ENCODE measurements at regions not wholly inside any gene's neighbourhood (a gene's known extent, or its start where the extent isn't known, plus 50 kb on each side); places are given as distances from the start of the nearest gene placed in this dataset.

DNA sequence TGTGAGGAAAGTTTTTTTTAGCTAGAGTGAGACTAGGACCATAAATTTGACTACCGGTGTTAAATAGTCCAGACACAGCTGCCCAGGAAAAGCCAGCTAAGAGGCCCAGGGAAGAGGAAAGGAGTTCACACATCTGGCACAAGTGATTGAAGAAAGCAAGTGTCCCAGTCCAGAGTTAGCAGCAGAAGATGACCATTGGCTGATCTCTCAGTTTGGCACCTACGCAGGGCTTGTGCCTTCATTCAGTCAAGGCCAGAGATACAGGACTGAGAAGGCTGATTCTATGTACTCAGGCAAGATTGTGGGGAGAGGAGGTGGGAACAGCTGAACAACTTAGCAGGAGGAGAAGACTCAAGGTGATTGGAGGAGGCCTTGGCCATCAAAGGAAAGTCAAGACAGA lies 575.0 kb upstream of the KLF12 start:
- no peak for DNase-seq

DNA sequence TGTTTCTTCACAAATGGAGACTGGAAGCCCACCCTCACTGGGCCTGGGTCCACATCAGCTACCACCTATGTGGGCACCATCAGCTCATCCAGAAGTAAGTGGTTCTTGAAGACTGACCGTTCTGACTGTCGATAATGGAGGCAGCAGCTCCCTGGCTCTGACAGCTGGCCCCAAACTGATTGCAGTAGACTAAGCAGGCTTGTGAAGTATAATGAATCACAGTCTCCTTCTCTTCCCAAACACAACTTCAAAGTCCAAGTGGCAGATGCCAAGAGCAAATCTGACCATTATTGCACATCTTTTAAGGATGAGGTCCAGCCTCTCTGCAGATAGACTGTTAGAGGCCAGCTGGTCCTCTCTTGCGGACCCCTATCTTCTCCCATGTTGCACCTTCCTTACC lies 574.4 kb upstream of the KLF12 start:
- no peak for DNase-seq

DNA sequence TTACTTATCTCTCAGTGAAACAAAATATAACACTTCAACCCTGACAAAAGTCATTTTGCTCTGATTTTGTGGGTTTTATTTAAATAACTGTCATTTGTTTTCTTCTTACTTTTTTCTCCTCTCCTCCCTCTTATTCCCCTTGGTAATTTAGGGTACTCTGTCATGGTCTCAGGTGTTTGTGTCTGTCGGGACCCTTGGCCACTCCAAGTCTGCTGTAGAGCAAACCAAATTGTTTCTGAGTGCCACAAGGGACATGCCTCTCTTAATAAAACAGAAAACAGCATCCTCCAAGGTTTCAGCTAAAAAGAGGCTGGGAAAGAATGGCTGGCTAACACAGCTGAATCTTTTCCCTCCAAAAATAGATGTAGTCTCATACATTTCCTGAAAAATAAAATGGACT lies 573.1 kb upstream of the KLF12 start:
- no peak for DNase-seq

DNA sequence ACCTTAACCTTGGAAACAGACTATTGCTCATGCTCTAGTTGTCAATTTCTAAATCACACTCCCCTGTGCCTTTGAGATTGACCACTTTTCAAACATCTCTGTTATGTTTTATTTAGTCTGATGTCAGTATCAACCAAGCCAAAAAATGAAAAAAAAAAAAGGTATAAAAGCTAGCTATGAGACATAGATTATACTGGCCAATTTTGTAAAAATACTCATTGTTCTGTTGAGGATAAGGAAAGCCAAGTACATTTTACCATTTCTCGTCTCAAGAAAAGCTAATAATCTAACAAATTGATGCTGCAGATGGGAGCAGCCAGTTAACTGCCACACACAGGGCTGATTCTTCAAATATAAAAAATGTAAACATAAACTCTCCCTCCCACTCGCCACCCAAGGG lies 572.6 kb upstream of the KLF12 start:
- no peak for DNase-seq

DNA sequence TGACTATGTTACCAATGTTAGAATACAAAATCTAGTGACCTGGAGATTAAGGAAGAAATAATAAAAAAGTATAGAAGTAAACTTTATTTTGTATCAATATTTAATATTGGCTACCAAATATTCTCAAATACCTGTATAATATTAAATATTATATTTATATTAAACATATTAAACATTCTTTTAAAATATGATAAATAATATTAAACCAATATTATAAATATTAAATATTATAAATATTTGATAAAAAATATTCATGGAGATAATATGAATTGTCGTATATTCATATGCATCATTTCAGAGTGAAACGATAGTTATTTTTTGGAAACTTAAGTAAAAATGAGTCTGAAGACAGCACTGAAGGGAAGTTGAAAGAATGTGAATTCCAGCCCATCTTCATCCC lies 571.2 kb upstream of the KLF12 start:
- no peak for DNase-seq

DNA sequence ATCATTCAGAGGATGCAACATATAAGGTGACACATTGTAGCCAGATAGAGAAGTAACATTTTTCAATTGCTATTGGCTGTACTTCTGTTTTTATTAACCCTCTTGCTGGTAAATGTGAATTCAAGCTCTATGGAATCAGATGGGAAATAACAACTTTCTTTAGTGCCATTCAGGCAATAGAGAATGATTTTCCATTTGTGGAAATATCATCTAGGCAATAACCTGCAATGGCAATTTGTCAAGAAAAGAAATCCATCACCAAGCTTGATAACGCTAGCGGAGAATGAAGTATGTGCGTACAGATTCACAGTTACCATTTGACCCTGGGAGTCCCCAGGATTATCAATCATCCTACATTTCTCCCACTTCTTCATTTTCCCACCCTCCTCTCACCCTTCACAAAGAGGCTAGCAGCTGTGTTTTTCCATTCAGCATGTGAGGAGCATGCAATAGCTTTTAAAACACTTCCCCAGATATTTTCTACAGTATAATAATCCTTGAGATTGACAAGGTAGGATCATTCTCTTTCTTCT lies 569.7 kb upstream of the KLF12 start:
- no peak for DNase-seq

DNA sequence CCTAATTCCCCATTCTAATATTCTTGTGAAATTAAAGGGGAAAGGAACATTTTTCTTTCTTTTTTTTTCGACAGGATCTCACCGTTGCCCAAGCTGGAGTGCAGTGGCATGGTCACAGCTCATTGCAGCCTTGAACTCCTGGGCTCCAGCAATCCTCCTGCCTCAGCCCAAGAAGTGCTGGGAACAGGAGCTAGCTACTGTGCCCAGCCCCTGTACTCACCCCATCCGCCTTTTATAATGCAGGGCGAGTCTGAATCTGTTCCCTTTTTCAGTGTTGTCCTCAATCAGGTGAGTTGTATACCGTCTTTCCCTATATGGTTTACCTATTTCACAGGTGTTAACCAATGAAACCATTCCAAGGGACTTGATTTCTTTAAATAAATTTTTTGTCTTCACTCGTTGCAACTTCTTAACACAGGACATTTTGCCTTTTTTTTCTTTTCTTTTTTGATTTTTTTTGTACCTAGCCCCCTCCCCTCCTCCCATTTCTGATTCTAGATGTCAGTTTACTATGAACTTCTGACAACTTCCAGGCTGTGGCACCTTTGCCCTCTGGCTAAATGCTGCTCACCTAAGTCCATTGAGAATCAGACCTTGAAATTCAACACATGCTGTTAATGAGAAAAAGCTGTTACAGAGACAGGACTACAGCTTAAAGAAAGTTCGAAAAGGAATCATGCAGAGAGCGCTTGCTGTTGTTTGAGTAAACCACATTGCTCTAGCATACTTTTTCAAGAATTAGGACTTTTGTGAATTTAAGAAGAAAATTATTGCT lies 562.1 kb upstream of the KLF12 start:
- DNase-seq, result no peak

DNA sequence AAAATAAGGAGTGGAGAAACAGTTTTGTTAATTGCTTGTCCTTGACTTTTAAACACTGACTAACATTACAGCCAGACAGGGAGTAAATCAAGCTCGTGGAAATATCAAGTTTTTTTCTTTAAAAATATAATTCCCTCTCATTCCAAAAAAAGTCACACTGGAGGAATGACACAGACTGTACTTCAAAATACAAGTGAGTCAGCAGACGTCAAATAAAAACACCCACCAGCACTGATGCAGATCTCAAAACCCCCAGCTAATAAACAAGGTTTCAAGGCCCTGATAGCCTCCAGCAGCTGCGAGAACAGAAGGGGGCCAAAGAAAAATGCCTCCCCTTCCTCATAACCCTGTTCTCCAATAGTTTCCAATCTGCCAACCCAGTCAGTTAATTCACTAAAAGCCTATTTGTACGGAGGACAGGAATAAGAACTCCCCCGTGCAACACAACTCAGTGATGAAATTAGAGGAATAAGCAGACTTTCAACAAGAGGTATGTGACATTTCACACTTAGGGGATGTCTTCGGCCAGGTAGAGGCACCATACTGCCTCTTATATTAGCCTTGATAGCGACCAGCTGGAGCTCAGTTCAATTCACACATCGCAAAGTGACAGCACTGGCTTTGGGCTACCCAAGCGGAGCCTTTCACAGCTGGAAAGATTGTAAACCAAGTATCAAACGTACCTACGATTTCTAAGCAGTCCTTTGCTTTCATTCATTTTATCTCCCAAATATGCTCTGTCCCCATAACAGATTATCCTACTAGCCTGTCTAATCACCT lies 561.0 kb upstream of the KLF12 start:
- no peak for DNase-seq

DNA sequence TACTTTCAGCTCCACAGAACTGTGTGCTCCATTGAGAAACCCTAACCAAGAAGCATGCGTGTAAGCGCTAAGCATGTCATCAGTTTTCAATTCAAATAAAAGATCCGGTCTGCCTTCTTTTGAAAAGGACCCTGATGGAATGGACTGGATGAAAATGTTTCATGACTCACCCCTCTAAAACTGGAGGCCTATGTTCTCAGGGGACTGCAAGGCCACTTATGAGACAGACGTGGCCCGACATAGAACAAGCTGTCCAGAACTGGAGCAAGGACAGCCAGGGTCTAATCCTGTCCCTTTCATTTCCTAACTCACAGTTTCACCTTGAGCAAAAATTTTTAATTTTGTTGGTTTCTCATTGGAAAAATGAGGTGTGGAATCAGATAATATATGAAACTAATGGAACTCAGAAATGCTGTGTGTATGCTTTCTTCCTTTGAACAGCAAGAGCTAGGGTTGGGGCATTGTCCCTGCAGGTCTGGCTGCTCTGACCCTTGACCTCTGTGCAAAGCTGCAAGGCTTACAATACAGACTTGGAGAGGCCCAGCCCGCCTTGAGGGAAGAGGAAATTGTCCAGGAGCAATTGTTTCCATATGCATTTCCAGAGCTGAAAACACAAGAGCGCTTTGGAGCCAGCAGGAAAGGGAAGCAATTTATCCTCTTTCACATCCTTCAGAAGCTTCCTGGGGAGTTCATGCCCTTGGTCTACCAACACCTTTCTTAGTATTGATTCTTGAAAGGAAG lies 553.4 kb upstream of the KLF12 start:
- no peak for DNase-seq

DNA sequence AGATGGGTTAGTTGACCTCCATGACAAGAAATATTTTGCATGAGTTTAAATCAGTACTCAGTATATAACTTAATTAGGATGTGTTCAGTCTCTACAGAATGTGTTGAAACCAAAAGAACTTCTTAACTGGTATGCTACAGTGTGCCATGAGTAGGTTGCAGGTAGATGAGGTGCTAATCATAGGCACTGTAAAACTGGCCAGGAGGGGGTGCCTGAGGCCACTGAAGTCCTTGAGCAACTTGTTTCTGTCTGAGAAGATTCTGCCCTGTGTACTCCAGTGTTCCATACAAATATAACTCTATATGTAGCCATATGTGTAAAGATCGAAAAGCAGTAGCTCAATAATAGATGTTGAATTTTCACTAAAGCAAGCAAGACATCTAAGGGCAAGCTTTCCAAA lies 549.2 kb upstream of the KLF12 start:
- DNase-seq, result no peak

DNA sequence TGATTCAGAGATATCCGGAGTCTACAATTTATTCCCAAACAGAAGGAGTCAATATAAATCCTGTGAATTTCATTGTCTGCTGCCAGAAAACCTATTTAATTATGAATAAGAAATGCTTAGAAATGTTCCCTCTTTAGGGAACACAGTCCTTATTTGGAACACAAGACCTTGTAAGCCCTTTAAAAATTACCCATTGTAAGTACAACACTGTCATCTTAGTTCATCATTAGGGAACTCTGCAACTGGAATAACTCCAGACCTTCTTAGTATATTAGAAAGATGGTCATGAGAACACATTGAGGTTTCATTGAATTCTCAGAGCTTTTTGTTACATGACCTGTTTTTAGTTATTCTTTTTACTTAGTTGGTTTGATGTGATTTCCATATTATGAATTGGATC lies 548.5 kb upstream of the KLF12 start:
- DNase-seq, result no peak

DNA sequence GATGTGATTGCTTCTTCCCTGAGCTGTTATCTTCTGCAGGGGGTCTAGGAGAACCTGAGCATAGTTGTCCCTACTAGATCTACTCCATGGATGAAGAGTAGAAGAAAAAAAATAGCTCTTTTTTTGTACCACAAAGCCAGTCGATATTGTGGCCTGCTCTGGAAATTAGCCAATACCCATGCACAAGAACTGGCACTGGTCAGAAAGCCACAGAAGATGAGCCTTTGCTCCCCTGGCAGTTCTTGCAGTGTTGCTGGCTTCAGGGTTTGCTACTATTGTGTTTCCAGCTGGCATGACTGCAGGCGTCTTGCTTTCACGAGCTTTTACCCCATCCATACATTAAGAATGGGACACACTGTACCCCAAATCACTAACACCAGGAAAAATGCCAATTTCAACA lies 547.7 kb upstream of the KLF12 start:
- DNase-seq, result no peak

DNA sequence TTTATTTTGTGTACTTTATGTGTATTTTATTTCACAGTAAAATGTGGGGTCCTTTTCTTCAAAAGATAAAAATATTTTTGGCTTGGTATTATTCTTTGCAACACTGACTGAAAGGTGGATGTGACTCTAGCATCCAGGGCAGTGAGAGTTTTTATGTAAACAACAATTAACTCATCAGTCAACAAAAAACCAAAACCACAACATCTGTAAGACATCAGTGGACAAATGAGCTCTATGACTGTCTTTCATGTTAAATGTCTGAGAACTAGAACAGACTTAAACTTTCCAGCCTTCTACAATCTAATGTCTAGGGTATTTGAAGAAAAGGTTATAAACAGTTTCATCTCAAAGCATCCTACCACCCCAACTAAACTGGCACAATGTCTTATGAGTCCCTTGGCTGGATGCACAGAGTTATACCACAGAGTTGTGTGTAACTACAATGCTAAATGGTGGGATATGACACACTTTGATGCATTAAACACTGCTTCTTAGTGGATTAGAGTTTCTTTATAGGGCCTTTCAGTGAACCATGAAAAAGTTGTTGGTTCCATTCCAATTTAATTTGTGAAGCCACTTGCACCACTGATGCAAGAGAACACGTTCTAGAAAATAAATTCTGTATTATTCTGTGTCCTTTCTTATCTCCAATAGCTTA lies 544.2 kb upstream of the KLF12 start:
- DNase-seq, result no peak

DNA sequence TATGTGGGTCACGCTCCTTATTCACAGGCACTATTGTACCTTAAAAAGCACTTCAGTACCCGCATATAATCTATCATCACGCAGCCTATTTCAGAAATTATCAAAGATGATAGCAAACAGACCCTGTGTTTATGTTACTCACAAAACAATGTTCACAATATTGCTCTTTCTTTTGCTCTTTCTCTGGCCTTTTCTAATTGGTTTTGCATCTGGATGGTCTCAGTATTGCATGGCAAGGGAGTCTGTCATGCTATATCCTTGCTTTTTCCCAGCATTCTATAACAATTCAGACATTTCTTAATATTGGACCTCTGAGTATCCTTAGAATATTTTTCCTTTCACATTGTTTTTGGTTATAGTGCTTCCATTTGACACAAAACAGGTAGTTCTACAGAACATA lies 541.8 kb upstream of the KLF12 start:
- no peak for DNase-seq

DNA sequence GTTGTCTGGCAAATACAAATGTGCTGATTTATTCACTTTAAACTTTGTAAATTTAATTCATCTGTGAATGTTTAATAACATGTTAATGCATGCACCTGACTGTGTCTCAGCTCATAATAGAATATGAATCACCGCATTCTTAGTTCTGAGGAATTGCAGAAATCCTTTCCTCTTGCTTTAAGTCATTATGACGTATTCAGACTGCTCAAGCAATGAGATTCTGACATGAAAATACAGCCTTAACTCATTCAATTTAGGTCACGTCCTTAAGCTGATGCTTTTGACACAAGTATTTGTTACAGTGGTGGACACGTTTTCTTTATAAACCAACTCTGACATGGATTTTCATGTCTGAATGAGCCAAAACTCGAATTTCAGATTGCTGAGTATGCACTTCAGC lies 541.0 kb upstream of the KLF12 start:
- DNase-seq, result no peak

DNA sequence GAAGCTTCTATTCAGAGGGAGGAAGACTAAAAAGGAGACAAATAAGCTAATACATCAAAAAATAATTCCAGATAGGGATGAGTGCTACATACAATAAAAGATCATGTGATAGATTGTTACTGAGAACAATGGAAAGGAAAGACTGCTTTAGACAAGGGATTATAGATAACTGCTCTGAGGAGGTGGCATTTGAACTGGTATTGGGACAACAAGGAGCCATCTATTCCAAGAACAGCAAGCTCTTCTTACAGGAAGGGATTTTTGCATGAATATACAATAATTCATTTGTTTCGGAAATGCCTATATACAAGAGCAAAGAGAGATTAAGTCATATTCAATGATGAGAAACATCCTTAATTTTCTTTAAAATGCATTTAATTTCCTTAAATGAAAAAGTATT lies 540.5 kb upstream of the KLF12 start:
- no peak for DNase-seq

DNA sequence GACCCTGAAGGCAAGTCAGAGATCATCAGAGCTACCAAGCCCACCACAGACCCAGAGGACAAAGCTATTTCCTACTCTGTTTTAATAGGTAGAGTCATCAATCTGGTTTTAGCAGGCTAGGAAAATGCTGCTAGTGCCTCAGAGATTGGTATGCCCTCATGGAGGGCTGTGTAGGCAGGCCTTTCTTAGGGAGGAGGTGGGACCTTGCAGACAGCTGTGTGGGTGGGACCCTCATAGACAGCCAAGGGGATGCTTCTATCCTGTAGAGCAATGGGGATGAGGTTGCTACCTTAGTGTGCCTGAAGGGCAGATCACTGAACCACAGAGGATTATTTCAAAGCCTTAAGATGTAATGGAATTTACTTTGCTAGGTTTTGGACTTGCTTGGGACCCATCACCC lies 534.9 kb upstream of the KLF12 start:
- DNase-seq, result no peak

DNA sequence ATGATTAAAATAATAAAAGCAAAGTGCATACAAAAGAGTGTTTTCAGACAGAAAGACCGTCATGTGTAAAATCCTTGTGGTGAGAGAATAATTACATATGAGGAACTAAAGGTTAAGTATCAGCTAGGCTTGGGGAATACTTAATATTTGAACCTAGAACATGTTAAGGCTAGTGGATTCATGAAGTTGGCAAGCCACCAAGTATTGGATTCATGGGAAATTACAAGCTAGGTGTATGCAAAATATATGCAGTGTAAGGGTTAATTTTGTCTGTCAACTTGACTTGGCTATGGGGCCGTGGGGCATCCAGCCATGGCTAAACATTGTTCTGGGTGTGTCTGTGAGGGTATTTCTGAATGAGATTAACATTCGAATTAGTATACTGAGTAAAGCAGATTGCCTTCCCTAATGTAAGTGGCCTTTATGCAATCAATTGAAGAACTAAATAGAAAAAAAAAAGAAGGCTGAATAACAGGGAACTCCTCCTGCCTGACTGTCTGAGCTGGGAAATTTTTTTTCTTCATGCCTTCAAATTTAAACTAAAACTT lies 533.5 kb upstream of the KLF12 start:
- DNase-seq, result no peak

DNA sequence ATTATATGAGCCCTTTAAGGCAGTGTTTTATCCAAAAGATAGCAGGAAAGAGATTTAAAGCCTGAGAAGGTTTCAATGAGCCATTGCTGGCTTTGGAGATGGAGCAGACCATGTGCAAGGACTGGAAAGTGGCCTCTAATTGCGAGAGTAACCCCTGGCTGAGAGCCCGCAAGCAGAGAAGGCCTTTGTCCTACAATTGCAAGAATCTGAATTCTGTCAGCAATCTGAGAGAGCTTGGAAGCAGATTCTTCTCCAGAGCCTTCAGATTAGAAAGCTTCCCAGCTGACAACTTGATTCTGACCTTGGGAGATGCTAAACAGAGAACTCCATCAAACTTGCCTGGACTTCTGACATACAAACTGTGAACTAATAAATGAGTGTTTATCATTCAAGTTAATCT lies 528.7 kb upstream of the KLF12 start:
- no peak for DNase-seq

DNA sequence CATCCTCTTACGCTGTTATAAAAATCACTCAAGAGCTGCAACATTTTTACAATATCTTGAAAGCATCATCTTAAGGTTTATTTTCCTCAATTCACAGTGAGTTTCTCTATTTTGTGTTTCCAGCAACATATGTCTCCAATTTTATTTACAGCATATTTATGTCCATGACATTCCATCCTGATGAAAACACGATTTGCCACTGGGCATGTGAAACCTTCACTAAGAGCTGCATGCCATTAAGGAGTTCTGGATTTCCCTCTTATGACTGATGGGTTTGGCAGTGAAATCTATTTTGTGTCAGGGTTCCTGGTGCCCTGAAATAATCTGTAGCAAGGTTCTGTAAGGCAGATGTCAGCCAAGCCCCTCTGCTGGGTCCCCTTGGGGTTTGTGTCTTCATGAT lies 527.6 kb upstream of the KLF12 start:
- DNase-seq, result no peak

DNA sequence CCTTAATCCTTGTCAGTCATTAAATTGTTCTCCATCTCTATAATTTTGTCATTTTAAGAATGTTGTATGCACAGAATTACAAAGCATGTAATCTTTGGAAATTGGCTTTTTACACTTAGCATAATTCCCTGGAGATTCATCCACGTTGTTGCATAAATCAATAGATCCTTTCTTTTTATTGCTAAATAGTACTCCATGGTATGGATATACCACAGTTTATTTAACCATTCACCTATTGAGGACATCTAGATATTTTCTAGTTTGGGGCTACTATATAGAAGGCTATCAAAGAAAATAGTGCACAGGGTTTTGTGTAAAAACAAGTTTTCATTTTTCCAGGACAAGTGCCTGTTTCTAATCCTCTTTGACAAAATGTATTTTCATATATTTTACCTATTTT lies 523.6 kb upstream of the KLF12 start:
- DNase-seq, result no peak

DNA sequence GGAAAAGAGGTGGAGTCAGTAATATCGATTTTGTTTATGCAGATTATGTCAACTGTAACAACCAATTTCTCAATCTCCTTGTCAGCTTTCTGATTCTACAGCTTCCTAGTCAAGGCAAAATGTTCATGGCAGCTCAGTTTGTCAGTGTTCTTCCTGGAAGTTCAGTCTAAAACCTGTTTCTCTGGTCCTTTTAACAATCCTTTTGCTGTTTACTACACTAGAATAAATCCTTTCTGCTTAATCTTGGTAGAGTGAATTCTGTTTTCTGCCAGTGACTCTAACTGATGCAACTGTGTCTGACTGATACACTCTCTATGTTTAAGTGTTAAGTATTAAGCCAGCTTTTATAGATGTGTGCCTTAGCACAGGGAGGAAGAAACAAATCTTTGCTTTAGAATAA lies 516.9 kb upstream of the KLF12 start:
- no peak for DNase-seq

Measured in right kidney (tissue), 1 donor.